ENCODE measurements at regions not wholly inside any gene's neighbourhood (a gene's known extent, or its start where the extent isn't known, plus 50 kb on each side); places are given as distances from the start of the nearest gene placed in this dataset.

- TF ChIP-seq CTCF (IDR thresholded peaks at IDR 0.05) (no peak), POLR2AphosphoS5 (IDR thresholded peaks at IDR 0.05; ENCODE audit: low read depth, low read length) (no peak), SIN3A (IDR thresholded peaks at IDR 0.05; ENCODE audit: borderline replicate concordance, insufficient read depth, low read depth, low read length) (no peak)
These were observed 1370.1 kb upstream of the RAG2 start for GRCh38 chr11:37968148-37968547.

All from Panc1 (cell line).